NCI-H82 treated with DMSO at 0.1 percent for 48 hours (cell line): ENCODE measurements at regions not wholly inside any gene's neighbourhood (a gene's known extent, or its start where the extent isn't known, plus 50 kb on each side); places are given as distances from the start of the nearest gene placed in this dataset.

ENCODE experiments used
- DNase-seq: peaks from one replicate; lab custom pipeline; 2025; ENCODE audit not compliant: unreplicated experiment; lab: John Stamatoyannopoulos, UW

- no peak for DNase-seq
Observed at GRCh38 chr7:84821671-84822534, 365.0 kb downstream of the SEMA3D start.

GRCh38 chr7:84820481-84820880 is 366.4 kb downstream of the SEMA3D start:
- DNase-seq: no peak

- no peak for DNase-seq
Observed at GRCh38 chr7:84817016-84817415, 369.8 kb downstream of the SEMA3D start.

GRCh38 chr7:84813376-84813775 is 373.5 kb downstream of the SEMA3D start:
- DNase-seq: no peak

GRCh38 chr7:84812021-84812420 is 374.8 kb downstream of the SEMA3D start:
- DNase-seq: no peak

GRCh38 chr7:84811362-84811761 is 375.5 kb downstream of the SEMA3D start:
- no peak for DNase-seq

- no peak for DNase-seq
Observed at GRCh38 chr7:84809877-84810276, 377.0 kb downstream of the SEMA3D start.

GRCh38 chr7:84803979-84804378 is 382.9 kb downstream of the SEMA3D start:
- no peak for DNase-seq

GRCh38 chr7:84801396-84801795 is 385.5 kb downstream of the SEMA3D start:
- no peak for DNase-seq

- DNase-seq: no peak
Observed at GRCh38 chr7:84800846-84801245, 386.0 kb downstream of the SEMA3D start.

- no peak for DNase-seq
Observed at GRCh38 chr7:84799106-84799505, 387.8 kb downstream of the SEMA3D start.

GRCh38 chr7:84792231-84792893 is 394.5 kb downstream of the SEMA3D start:
- no peak for DNase-seq

GRCh38 chr7:84790882-84791281 is 396.0 kb downstream of the SEMA3D start:
- DNase-seq: no peak

GRCh38 chr7:84786073-84786472 is 400.8 kb downstream of the SEMA3D start:
- DNase-seq: no peak

GRCh38 chr7:84784450-84784849 is 402.4 kb downstream of the SEMA3D start:
- DNase-seq: no peak

GRCh38 chr7:84783141-84783778 is 403.6 kb downstream of the SEMA3D start:
- DNase-seq: no peak

- DNase-seq: no peak
Observed at GRCh38 chr7:84781838-84782237, 405.0 kb downstream of the SEMA3D start.

- DNase-seq: no peak
Observed at GRCh38 chr7:84780158-84781124, 406.4 kb downstream of the SEMA3D start.

- no peak for DNase-seq
Observed at GRCh38 chr7:84757761-84758160, 429.1 kb downstream of the SEMA3D start.

GRCh38 chr7:84746353-84746752 is 440.5 kb downstream of the SEMA3D start:
- no peak for DNase-seq

GRCh38 chr7:84744385-84744784 is 442.5 kb downstream of the SEMA3D start:
- no peak for DNase-seq
